ENCODE measurements at regions not wholly inside any gene's neighbourhood (a gene's known extent, or its start where the extent isn't known, plus 50 kb on each side); places are given as distances from the start of the nearest gene placed in this dataset.

DNA sequence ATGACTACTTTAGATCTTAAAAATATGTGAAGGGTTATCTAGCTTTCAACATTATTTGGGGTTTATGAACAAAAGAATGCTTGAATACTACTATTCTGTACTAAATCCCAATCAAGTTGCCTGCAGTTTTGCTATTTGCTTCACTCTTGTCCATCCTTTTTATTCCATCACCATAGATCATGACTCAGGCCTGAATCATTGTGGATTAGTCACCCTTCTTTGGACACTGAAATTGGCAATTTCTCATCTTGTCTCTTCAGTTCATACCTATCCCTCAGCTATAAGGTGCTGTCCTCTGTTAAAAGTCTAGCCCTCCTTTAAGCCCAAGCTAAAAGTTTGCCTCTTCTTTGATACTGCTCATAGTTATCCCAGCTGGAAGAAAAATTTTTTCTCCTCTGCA lies 199.1 kb downstream of the CENPW start:
- Histone ChIP-seq H3K27ac (ENCODE audit: control insufficient read depth, insufficient read depth) (no peak overlapping the region), H3K79me2 (ENCODE audit: control insufficient read depth, insufficient read depth, low read length) (no peaks in the 10 kb centered on the region), H2AFZ (ENCODE audit: control insufficient read depth, low read depth, low read length) (no peak overlapping the region), H3K27me3 (replicated peaks in 1 of 2; ENCODE audit: control insufficient read depth in 2 of 2, insufficient read depth in 2 of 2, low read length in 1 of 2) (no peaks in the 10 kb centered on the region), H3K4me1 (ENCODE audit: control insufficient read depth, insufficient read depth, low read length) (no peaks in the 10 kb centered on the region), H3K4me3 (no peak overlapping the region), H3K9me3 (replicated peaks; ENCODE audit: control insufficient read depth, insufficient read depth, low read length) (no peaks in the 10 kb centered on the region), H3K36me3 (ENCODE audit: control insufficient read depth in 2 of 2, insufficient read depth in 2 of 2, low read length in 1 of 2) (no peaks in the 10 kb centered on the region), H3K4me2 (ENCODE audit: control insufficient read depth, insufficient read depth) (no peak overlapping the region), H3K9ac (ENCODE audit: control insufficient read depth, insufficient read depth, low read length) (no peak overlapping the region), H4K20me1 (ENCODE audit: control insufficient read depth, insufficient read depth) (no peaks in the 10 kb centered on the region)
- no peak for TF ChIP-seq ZNF24 (IDR thresholded peaks at IDR 0.05)
- TF ChIP-seq SREBF2 (IDR thresholded peaks at IDR 0.05; ENCODE audit: low read length): no peak
- TF ChIP-seq MTA3 (IDR thresholded peaks at IDR 0.05; ENCODE audit: borderline replicate concordance, low read length): no peak
- no peak for TF ChIP-seq FOXM1 (IDR thresholded peaks at IDR 0.05; ENCODE audit: low read depth, low read length)
- TF ChIP-seq, protein P1, sequence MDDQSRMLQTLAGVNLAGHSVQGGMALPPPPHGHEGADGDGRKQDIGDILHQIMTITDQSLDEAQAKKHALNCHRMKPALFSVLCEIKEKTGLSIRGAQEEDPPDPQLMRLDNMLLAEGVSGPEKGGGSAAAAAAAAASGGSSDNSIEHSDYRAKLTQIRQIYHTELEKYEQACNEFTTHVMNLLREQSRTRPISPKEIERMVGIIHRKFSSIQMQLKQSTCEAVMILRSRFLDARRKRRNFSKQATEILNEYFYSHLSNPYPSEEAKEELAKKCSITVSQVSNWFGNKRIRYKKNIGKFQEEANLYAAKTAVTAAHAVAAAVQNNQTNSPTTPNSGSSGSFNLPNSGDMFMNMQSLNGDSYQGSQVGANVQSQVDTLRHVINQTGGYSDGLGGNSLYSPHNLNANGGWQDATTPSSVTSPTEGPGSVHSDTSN (IDR thresholded peaks at IDR 0.05; ENCODE audit: insufficient replicate concordance, low read depth, low read length): no peak
- no peak for TF ChIP-seq SMAD5 (IDR thresholded peaks at IDR 0.05; ENCODE audit: low read depth)
- no peak for TF ChIP-seq HDGF (IDR thresholded peaks at IDR 0.05)
- no peak for TF ChIP-seq EGR1 (IDR thresholded peaks at IDR 0.05; ENCODE audit: borderline replicate concordance in 1 of 2, low read depth in 2 of 2, low read length in 2 of 2)
- TF ChIP-seq PAX8 (IDR thresholded peaks at IDR 0.05): no peak
- TF ChIP-seq, protein P2, sequence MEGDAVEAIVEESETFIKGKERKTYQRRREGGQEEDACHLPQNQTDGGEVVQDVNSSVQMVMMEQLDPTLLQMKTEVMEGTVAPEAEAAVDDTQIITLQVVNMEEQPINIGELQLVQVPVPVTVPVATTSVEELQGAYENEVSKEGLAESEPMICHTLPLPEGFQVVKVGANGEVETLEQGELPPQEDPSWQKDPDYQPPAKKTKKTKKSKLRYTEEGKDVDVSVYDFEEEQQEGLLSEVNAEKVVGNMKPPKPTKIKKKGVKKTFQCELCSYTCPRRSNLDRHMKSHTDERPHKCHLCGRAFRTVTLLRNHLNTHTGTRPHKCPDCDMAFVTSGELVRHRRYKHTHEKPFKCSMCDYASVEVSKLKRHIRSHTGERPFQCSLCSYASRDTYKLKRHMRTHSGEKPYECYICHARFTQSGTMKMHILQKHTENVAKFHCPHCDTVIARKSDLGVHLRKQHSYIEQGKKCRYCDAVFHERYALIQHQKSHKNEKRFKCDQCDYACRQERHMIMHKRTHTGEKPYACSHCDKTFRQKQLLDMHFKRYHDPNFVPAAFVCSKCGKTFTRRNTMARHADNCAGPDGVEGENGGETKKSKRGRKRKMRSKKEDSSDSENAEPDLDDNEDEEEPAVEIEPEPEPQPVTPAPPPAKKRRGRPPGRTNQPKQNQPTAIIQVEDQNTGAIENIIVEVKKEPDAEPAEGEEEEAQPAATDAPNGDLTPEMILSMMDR (IDR thresholded peaks at IDR 0.05 in 2 of 3, conservative IDR thresholded peaks at IDR 0.05 in 1 of 3; ENCODE audit: control insufficient read depth in 2 of 3, extremely low read depth in 1 of 3, insufficient read depth in 1 of 3, low read depth in 3 of 3, low read length in 3 of 3): no peak
- TF ChIP-seq CEBPB (IDR thresholded peaks at IDR 0.05; ENCODE audit: borderline replicate concordance in 1 of 2, low read depth in 2 of 2, low read length in 2 of 2): no peak
- TF ChIP-seq, protein P3, sequence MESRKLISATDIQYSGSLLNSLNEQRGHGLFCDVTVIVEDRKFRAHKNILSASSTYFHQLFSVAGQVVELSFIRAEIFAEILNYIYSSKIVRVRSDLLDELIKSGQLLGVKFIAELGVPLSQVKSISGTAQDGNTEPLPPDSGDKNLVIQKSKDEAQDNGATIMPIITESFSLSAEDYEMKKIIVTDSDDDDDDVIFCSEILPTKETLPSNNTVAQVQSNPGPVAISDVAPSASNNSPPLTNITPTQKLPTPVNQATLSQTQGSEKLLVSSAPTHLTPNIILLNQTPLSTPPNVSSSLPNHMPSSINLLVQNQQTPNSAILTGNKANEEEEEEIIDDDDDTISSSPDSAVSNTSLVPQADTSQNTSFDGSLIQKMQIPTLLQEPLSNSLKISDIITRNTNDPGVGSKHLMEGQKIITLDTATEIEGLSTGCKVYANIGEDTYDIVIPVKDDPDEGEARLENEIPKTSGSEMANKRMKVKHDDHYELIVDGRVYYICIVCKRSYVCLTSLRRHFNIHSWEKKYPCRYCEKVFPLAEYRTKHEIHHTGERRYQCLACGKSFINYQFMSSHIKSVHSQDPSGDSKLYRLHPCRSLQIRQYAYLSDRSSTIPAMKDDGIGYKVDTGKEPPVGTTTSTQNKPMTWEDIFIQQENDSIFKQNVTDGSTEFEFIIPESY (IDR thresholded peaks at IDR 0.05): no peak
- no peak for TF ChIP-seq ZNF217 (IDR thresholded peaks at IDR 0.05)
- TF ChIP-seq, protein P4, sequence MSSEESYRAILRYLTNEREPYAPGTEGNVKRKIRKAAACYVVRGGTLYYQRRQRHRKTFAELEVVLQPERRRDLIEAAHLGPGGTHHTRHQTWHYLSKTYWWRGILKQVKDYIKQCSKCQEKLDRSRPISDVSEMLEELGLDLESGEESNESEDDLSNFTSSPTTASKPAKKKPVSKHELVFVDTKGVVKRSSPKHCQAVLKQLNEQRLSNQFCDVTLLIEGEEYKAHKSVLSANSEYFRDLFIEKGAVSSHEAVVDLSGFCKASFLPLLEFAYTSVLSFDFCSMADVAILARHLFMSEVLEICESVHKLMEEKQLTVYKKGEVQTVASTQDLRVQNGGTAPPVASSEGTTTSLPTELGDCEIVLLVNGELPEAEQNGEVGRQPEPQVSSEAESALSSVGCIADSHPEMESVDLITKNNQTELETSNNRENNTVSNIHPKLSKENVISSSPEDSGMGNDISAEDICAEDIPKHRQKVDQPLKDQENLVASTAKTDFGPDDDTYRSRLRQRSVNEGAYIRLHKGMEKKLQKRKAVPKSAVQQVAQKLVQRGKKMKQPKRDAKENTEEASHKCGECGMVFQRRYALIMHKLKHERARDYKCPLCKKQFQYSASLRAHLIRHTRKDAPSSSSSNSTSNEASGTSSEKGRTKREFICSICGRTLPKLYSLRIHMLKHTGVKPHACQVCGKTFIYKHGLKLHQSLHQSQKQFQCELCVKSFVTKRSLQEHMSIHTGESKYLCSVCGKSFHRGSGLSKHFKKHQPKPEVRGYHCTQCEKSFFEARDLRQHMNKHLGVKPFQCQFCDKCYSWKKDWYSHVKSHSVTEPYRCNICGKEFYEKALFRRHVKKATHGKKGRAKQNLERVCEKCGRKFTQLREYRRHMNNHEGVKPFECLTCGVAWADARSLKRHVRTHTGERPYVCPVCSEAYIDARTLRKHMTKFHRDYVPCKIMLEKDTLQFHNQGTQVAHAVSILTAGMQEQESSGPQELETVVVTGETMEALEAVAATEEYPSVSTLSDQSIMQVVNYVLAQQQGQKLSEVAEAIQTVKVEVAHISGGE (CRISPR knock-in tag; IDR thresholded peaks at IDR 0.05): no peak
- TF ChIP-seq CHD1 (IDR thresholded peaks at IDR 0.05; ENCODE audit: low read depth, low read length): no peak
- TF ChIP-seq, protein P5, sequence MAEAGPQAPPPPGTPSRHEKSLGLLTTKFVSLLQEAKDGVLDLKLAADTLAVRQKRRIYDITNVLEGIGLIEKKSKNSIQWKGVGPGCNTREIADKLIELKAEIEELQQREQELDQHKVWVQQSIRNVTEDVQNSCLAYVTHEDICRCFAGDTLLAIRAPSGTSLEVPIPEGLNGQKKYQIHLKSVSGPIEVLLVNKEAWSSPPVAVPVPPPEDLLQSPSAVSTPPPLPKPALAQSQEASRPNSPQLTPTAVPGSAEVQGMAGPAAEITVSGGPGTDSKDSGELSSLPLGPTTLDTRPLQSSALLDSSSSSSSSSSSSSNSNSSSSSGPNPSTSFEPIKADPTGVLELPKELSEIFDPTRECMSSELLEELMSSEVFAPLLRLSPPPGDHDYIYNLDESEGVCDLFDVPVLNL (IDR thresholded peaks at IDR 0.05; ENCODE audit: low read depth, low read length): no peak
- FAIRE-seq (no peak), DNase-seq (ENCODE audit: low read depth, low spot score) (no peak), ATAC-seq (no peak)
- intact Hi-C loops (cut with micrococcal nuclease; ENCODE audit: unreplicated experiment) (no loop called here), in situ Hi-C loops (cut with MboI) (no loop called here)
- POLR2A ChIA-PET: no interaction called here
- RAD21 ChIA-PET (ENCODE audit: unreplicated experiment): no interaction called here
- CTCF ChIA-PET: no interaction called here
- SMC1A ChIA-PET (ENCODE audit: uncharacterized antibody, unreplicated experiment): no interaction called here
- no TSS peak for BruUV-seq (replicated peaks)

Measured in GM12878 (cell line).